ENCODE measurements at regions not wholly inside any gene's neighbourhood (a gene's known extent, or its start where the extent isn't known, plus 50 kb on each side); places are given as distances from the start of the nearest gene placed in this dataset.

GRCh38 chr15:62742409-62743171, 300.0 kb upstream of the TPM1 start:
- TF ChIP-seq CTCF (IDR thresholded peaks at IDR 0.05; ENCODE audit: insufficient read depth, low read depth, low read length) = peak; percentile 87
- no peak for TF ChIP-seq EZH2 (IDR thresholded peaks at IDR 0.05; ENCODE audit: insufficient read depth, low read length)
